ENCODE measurements at regions not wholly inside any gene's neighbourhood (a gene's known extent, or its start where the extent isn't known, plus 50 kb on each side); places are given as distances from the start of the nearest gene placed in this dataset.
"Not testable (repeated sequence)": the region's sequence is repeated elsewhere in the genome, so short reads cannot be mapped to it uniquely, and the experiment has no call there.

- no peak for DNase-seq
Measured at GRCh38 chr1:64363111-64363510, 106.8 kb upstream of the CACHD1 start.

DNA sequence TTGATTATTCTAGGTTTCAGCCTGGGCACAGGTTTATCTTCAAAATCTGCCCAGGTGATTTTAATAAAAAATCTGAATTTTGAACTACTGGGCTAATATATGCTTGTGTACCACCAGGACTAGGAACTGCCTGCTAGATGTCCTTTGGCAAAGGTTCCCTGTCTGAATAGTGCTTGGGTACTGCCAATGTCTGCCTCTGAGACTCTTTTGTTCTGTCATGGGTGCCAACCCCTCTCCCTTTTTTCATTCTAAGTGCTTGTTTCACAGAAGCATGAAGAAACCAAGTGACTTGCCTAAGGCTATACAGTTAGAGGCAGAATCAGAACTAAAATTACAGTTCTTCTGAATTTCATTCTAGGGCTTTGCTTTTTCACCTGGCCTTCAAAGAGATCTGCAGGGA is 106.3 kb upstream of the CACHD1 start:
- DNase-seq: no peak

- DNase-seq: no peak
Measured at GRCh38 chr1:64366821-64367220, 103.1 kb upstream of the CACHD1 start.

GRCh38 chr1:64368344-64368743 is 101.6 kb upstream of the CACHD1 start:
- no peak for DNase-seq

GRCh38 chr1:64378826-64379225 is 91.1 kb upstream of the CACHD1 start:
- DNase-seq: no peak

DNA sequence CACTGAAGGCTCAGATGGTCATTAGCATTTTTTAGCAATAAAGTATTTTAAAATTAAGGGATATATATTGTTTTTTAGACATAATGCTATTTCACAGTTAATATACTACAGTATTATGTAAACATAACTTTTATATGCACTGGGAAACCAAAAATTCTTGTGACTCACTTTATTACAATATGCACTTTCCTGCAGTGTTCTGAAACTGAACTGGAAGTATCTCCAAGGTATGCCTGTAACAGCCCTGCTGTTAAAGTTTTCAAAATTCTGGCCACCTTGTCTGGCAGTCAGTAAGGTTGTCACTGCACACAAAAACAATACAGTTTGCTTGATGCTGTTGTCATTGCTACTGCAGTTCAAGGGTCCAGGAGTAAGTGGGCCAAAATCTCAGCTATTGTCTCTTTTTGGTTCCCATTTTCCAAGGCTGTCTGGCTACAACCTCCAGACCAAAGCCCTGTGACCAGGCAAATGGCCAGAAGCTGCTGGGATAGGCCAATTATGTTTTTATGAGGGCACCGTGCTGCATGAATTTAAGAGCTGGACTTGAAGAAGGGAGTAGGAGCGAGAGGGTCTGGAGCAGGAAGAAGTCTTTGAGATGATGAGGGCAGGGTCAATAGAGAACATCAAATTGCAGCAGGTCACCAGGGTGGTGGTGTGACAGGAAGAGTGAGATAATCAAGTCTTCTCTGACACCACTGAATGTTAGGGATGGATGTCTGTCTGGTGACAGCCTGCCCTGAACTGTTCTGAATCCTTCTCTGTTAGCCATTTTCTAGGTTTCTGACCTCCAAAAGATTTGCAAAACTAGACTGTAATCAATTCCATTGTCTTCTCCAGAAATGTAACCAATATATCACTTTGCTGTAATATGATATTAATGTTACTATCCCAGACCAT is 82.3 kb upstream of the CACHD1 start:
- peak; percentile 61 for DNase-seq

GRCh38 chr1:64388336-64388735 is 81.6 kb upstream of the CACHD1 start:
- no peak for DNase-seq

DNA sequence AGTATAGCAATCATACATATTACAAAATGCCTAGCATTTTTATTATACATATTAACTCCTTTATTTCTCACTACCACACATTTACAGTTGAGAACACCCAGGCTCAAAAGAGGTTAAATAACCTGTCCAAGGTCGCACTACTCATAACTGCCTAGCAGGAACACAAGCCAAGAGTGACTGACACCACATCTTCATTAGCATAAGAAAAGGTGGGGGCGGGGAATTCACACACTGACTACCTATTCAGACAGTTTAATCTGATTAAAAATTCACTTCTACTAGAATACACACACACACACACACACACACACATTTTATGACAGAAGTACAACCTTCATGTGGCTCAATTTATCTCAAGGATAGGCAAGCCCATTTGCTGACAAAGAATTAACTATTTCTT is 77.8 kb upstream of the CACHD1 start:
- DNase-seq: no peak

DNA sequence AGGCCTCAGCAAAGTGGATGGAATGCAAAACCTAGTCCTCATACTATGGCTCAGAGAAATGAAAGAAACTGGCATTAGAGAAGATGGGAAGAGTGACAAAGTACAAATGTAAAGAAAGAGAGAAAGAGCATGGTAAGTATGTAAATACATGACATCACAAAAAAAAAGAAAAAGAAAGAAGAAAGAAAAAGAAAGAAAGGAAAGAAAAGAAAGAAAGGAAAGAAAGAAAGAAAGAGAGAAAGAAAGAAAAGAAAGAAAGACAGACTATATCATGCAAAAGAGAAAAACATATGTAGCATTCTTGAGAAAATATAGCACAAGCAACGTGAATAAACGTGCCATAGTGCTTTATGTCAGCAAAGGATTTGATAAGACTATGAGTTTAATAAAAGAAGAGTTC is 76.1 kb upstream of the CACHD1 start:
- DNase-seq: no peak

DNA sequence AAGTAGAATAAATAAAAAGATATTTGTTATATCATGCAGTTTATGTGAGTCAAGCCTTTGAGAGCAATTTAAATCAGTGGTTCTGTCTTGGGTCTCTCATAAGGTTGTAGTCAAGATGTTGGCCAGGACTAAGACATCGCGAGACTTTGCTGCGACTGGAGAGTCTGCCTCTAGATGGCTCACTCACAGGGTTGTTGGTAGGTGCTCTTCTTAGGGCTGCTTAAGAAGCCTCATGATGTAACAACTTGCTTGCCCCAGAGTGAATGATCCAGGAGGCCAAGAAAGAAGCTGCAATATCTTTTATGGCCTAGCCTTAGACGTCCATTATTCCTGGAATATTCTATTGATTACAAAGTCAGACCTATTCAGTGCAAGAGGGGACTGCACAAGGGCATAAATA is 73.1 kb upstream of the CACHD1 start:
- no peak for DNase-seq

DNA sequence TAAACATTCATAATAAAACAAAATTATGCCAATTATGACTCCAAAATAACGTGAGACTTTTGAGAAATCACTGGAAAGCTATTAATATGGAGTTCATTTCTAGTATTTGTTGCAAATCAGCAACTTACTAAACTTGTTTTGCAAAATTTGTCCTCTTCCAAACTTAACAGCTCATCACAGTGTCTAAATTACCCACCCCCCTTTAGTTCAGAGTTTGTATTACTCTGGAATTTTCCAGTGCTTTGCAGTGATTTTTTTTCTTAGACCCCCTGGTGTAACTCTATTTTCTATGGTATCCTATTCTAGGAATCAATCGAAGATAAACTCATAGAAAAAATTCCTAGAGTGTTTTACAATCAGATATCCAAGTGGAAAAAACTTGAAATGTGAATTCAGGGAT is 72.4 kb upstream of the CACHD1 start:
- DNase-seq: no peak

DNA sequence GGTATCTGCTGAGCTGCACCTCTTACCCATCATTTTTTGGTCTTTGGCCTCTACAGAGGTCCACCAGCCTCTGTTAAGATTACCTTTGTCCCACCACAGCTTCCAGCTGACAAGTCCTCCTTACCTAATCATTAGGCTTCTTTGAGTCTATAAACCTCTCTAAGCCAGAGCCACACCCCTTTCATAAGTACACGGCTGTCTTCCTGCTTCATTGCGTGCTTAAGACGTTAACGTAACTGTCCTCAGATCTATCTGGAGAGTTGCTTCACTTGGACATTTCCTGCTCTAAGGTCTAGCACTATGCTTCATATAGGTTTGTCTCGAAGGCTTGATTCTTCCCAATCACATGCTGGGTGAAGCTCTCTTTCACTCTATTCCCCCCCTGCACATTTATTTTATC is 71.0 kb upstream of the CACHD1 start:
- DNase-seq: no peak

DNA sequence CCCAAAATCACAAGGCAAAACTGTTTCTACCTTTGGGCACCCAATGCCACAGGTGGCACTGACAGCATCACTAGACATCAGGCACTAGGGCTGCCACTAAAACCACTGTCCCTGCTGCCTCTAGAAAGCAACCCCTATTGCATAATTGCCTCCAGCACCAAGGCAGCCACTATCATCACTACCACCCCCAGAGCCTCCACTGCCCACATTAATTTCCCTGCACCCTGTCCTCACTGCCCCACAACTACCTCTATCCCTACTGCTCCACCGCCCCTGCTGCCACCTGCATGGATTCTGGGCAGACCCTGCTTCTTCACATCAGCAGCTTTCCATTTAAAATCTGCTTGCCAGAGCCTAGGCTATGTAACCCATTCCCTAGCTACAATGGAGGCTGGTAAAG is 68.6 kb upstream of the CACHD1 start:
- no peak for DNase-seq

DNA sequence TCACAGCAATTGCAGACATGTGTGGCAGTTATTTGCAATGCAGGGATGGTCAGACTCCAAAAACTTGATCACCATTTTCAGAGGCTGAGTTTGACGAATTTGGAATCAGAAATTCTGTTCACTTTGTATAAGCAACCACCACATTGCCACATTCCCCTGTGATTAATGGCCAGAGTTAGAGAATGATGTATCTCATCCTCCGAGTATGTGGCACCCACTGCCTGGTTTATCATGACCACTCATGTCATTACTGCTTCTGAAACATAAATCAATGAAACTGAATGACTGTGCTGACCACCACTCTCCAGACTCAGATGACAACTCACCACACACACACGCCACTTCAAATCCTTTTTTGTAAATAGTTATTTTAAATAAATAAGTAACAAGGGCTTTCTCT is 66.6 kb upstream of the CACHD1 start:
- no peak for DNase-seq

GRCh38 chr1:64404202-64404601 is 65.7 kb upstream of the CACHD1 start:
- DNase-seq: no peak

DNA sequence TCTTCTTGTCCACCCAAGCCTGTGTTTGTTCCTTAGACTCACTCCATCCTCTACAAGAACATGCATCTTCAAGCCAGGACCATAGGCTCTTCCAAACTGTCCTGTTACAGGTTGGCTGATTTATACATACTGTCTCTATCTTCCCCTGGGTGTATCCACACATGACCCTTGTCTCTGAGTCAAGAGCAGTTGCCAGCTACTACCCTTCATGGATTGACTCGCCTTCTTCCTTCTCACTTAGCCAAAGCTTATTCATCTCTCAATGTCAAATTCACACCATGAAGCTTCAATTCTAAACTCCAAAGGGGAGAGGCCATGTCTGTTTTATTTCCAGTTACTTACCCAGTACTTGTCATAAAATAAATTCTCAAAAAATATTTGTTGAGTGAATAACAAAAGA is 64.1 kb upstream of the CACHD1 start:
- DNase-seq: no peak

GRCh38 chr1:64410217-64410616 is 59.7 kb upstream of the CACHD1 start:
- DNase-seq: no peak

GRCh38 chr1:64414855-64415546 is 54.9 kb upstream of the CACHD1 start:
- DNase-seq: not testable (repeated sequence)

DNA sequence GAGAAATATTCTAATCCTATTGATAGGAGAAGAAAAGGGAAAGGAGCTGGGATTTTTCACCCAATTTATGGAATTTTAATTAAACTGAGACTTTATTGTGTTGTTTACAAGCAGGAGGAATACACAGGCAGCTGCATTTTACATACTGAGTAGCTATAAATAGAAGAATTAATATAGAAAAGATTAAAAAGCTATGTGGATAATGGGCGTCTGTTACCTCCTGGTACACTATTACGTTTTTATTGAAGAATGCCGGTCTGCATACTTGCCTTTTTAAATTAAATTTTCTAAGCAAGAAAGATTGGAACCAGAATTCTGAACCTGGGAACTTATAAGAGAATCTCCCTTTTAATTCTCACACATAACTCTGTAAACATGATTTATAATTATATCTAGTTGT is 52.1 kb upstream of the CACHD1 start:
- no peak for DNase-seq
